GM19328 (cell line): ENCODE measurements at regions not wholly inside any gene's neighbourhood (a gene's known extent, or its start where the extent isn't known, plus 50 kb on each side); places are given as distances from the start of the nearest gene placed in this dataset.
"Not testable (repeated sequence)": the region's sequence is repeated elsewhere in the genome, so short reads cannot be mapped to it uniquely, and the experiment has no call there.

ENCODE experiments used
- ATAC-seq: cut with Tn5 transposase; IDR thresholded peaks from one replicate; pipeline ENCODE4 v1.9.1; 2021; ENCODE audit warnings: mild to moderate bottlenecking, moderate library complexity; ENCODE audit not compliant: unreplicated experiment

- ATAC-seq = no peak
Measured at GRCh38 chr14:71800878-71801277, 131.4 kb upstream of the RGS6 start.

- ATAC-seq = no peak
Measured at GRCh38 chr14:71803539-71804260, 128.5 kb upstream of the RGS6 start.

- no peak for ATAC-seq
Measured at GRCh38 chr14:71804992-71805391, 127.2 kb upstream of the RGS6 start.

- not testable (repeated sequence) for ATAC-seq
Measured at GRCh38 chr14:71807049-71807448, 125.2 kb upstream of the RGS6 start.

- not testable (repeated sequence) for ATAC-seq
Measured at GRCh38 chr14:71810800-71811199, 121.4 kb upstream of the RGS6 start.

GRCh38 chr14:71812693-71813092, 119.5 kb upstream of the RGS6 start:
- ATAC-seq = no peak

- no peak for ATAC-seq
Measured at GRCh38 chr14:71815110-71815509, 117.1 kb upstream of the RGS6 start.

GRCh38 chr14:71824816-71825215, 107.4 kb upstream of the RGS6 start:
- ATAC-seq = no peak

GRCh38 chr14:71833476-71833875, 98.8 kb upstream of the RGS6 start:
- no peak for ATAC-seq

- ATAC-seq = no peak
Measured at GRCh38 chr14:71834284-71835204, 97.7 kb upstream of the RGS6 start.

- ATAC-seq = no peak
Measured at GRCh38 chr14:71852181-71852580, 80.0 kb upstream of the RGS6 start.

GRCh38 chr14:71855399-71856036, 76.7 kb upstream of the RGS6 start:
- no peak for ATAC-seq

- ATAC-seq = no peak
Measured at GRCh38 chr14:71856199-71856919, 75.9 kb upstream of the RGS6 start.

GRCh38 chr14:71863049-71863448, 69.2 kb upstream of the RGS6 start:
- no peak for ATAC-seq

- ATAC-seq = no peak
Measured at GRCh38 chr14:71863766-71864165, 68.5 kb upstream of the RGS6 start.
